ENCODE measurements at regions not wholly inside any gene's neighbourhood (a gene's known extent, or its start where the extent isn't known, plus 50 kb on each side); places are given as distances from the start of the nearest gene placed in this dataset.

GRCh38 chr3:162760789-162761188 is 1264.2 kb downstream of the OTOL1 start:
- in situ Hi-C loops (cut with MboI; ENCODE audit: low pct_unique_long_range_greater_than_20kb in 2 of 9, low sequenced_read_pairs in 9 of 9, unreplicated experiment in 9 of 9): no loop called here
- no peak for ATAC-seq (replicated peaks in 6 of 8)
- Histone ChIP-seq H3K4me3 (no peak overlapping the region), H3K4me1 (replicated peaks in 1 of 2) (no peaks in the 10 kb centered on the region), H3K27ac (no peak overlapping the region)
- WGBS, 10 experiments: 15 to 100% (median 85%) methylated on average over 1 to 2 of the region's 2 CpGs; no CpG with 5 or more reads in 2 of the 10 experiments

DNA sequence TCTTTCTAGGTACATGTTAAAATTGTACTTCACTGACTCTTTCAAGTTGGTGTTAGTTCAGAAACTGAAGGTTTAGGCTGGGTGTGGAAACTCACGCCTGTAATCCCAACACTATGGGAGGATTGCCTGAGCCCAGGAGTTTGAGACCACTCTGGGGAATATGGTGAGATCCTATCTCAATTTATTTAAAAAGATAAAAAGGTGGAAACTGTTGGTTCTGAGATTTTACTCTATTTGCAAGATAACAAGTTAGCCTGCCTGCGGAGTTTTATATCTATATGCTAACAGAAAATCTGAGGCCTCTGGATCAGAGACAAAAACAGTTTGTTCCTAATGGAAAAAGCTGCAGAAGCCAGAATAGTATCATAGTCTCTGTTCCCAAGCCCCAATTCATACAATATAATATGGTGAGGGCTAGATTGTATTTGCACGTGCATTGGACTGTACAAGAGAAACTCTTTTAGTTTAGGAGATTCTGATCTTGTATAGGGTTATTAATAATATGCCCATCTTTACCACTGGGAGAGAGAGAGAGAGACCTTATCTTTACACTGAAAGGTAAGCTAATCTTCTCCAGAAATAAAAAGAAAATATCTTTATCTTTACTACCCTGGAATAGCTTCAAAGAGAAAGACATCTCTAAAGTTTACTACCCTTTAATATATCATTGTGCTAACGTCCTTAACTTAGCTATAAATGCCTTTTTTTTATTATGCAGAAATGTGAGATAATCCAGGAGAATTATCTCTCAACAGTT is 1267.6 kb downstream of the OTOL1 start:
- Histone ChIP-seq H3K4me3 (no peak overlapping the region), H3K4me1 (replicated peaks in 1 of 2) (no peaks in the 10 kb centered on the region), H3K27ac (no peak overlapping the region)
- in situ Hi-C loops (cut with MboI; ENCODE audit: low pct_unique_long_range_greater_than_20kb in 2 of 9, low sequenced_read_pairs in 9 of 9, unreplicated experiment in 9 of 9): no loop called here
- WGBS, 10 experiments: 7 to 100% (median 65%) methylated on average over 1 to 4 of the region's 4 CpGs
- ATAC-seq (replicated peaks in 6 of 8): no peak

DNA sequence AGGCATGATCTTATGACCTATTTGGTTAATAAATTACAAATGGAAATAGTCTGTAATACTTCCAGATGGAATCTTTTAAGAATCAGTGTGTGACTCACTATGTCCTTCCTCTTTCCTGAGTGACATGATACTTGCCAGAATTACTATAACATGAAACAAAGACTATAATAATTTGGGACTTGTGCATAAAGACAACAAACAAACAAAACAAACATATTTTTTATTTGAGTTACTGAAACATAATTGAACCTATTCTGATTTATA is 1268.1 kb downstream of the OTOL1 start:
- no peak overlapping the region for H3K27ac ChIP-seq
- no peak for ATAC-seq (replicated peaks in 6 of 8)
- H3K4me3 ChIP-seq: no peak overlapping the region
- in situ Hi-C loops (cut with MboI; ENCODE audit: low pct_unique_long_range_greater_than_20kb in 2 of 9, low sequenced_read_pairs in 9 of 9, unreplicated experiment in 9 of 9): no loop called here
- no peaks in the 10 kb centered on the region for H3K4me1 ChIP-seq (replicated peaks in 1 of 2)

DNA sequence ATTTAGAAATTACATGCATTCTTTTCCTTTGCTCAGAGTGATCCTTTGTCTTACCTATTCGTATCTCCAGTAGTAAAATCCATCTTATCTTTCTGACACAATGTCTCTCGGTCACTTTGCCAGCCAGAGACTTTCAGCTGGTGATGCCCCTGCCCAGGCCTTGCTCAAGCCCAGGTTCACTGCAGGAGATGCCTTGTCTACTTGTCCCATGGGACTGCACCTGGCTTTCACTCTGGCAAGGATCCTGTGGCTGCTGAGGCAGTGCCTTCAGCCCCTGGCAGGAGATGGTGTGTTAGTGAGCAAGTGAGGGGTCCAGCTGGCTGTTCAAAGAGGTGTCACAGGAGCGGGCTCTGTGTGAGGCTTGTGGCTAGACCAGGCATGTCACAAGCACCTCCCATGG is 1268.9 kb downstream of the OTOL1 start:
- no peak overlapping the region for H3K27ac ChIP-seq
- WGBS, 10 experiments: 50 to 93% (median 80%) methylated on average over 1 to 3 of the region's 3 CpGs; no CpG with 5 or more reads in 4 of the 10 experiments
- H3K4me3 ChIP-seq: no peak overlapping the region
- no peaks in the 10 kb centered on the region for H3K4me1 ChIP-seq (replicated peaks in 1 of 2)
- in situ Hi-C loops (cut with MboI; ENCODE audit: low pct_unique_long_range_greater_than_20kb in 2 of 9, low sequenced_read_pairs in 9 of 9, unreplicated experiment in 9 of 9): no loop called here
- no peak for ATAC-seq (replicated peaks in 6 of 8)

DNA sequence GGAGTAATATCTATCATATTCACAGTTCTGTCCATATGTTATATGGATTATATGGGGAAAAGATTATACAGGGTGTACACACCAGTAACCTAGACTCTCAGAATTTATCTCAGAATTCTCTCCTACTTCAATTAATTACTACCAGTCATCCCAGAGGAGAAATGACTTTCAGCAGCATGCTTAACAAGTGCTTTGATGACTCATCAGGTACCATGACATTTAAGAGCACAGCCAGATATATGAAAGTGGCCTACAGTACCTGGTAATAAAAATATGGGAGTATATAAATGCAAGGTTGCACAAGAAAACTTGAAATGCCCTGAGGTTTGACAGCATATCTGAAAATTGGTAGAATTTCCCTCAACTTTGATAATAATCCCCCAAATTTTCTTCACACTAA is 1273.0 kb downstream of the OTOL1 start:
- in situ Hi-C loops (cut with MboI; ENCODE audit: low pct_unique_long_range_greater_than_20kb in 2 of 9, low sequenced_read_pairs in 9 of 9, unreplicated experiment in 9 of 9): no loop called here
- ATAC-seq (replicated peaks in 6 of 8): peak in 1 of 8 experiments; percentile 30
- H3K4me3 ChIP-seq: no peak overlapping the region
- H3K4me1 ChIP-seq (replicated peaks in 1 of 2): no peaks in the 10 kb centered on the region
- H3K27ac ChIP-seq: no peak overlapping the region

DNA sequence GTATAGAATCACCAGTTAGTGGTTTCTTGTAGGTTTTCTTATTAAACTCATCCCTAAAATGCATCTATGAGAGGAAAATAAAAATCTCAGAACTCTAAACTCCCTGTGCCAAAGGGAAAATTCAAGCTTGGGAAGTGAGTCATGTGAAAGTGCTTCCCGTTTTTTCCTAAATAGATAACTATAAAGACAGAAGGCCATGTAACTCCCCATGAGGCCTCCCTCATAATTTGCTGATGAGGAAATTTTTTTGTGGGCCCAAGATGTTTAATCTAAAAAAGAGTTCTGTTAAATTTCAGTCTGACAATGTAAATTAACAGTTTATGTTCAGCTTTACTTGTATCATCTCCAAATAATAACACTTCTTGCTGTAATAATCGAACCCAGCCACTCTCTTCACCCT is 1273.9 kb downstream of the OTOL1 start:
- Histone ChIP-seq H3K4me1 (replicated peaks in 1 of 2) (no peaks in the 10 kb centered on the region), H3K4me3 (no peak overlapping the region), H3K27ac (no peak overlapping the region)
- ATAC-seq (replicated peaks in 6 of 8): no peak
- in situ Hi-C loops (cut with MboI; ENCODE audit: low pct_unique_long_range_greater_than_20kb in 2 of 9, low sequenced_read_pairs in 9 of 9, unreplicated experiment in 9 of 9): no loop called here
- WGBS, 10 experiments: 0 to 95% (median 64%) methylated on average over 1 to 2 of the region's 2 CpGs; no CpG with 5 or more reads in 1 of the 10 experiments

DNA sequence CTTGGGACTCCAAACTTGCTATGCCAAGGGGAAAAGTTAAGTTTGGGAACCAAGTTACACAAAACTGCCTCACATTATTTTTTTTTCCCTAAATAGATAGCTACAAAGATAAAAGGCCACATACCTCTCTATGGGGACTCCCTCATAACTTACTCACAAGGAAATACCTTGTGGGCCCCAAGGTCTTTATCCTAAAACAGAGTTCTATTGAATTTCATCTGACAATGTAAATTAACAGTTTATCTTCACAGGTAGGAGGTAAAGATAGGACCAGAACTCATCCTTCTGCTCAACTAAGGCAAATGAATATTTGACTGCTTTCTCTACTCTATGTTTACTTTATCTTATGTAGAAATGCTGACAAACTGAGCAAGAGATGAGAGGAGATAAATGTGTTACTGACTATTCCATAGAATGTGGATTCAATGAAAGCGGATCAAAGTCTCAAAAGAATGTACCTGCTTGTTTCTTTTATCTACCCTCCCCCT is 1278.0 kb downstream of the OTOL1 start:
- Histone ChIP-seq H3K4me3 (no peak overlapping the region), H3K27ac (no peak overlapping the region), H3K4me1 (replicated peaks in 1 of 2) (no peaks in the 10 kb centered on the region)
- ATAC-seq (replicated peaks in 6 of 8): no peak
- in situ Hi-C loops (cut with MboI; ENCODE audit: low pct_unique_long_range_greater_than_20kb in 2 of 9, low sequenced_read_pairs in 9 of 9, unreplicated experiment in 9 of 9): loop anchor here in 1 of 9 experiments (25.0 kb wide), 1 partner anchor 138 kb away; no protein-coding TSS in a partner anchor
- 29 to 100% (median 86%) methylated on average over 1 of the region's 1 CpG for WGBS, 10 experiments

- H3K4me3 ChIP-seq: no peak overlapping the region
- in situ Hi-C loops (cut with MboI; ENCODE audit: low pct_unique_long_range_greater_than_20kb in 2 of 9, low sequenced_read_pairs in 9 of 9, unreplicated experiment in 9 of 9): loop anchor here in 1 of 9 experiments (25.0 kb wide), 1 partner anchor 136 kb away; no protein-coding TSS in a partner anchor
- ATAC-seq (replicated peaks in 6 of 8): no peak
- no peaks in the 10 kb centered on the region for H3K4me1 ChIP-seq (replicated peaks in 1 of 2)
- 30 to 100% (median 56%) methylated on average over 3 of the region's 3 CpGs for WGBS, 10 experiments
- no peak overlapping the region for H3K27ac ChIP-seq
Observed at GRCh38 chr3:162776148-162776547, 1279.5 kb downstream of the OTOL1 start.

- ATAC-seq (replicated peaks in 6 of 8): no peak
- H3K4me1 ChIP-seq (replicated peaks in 1 of 2): no peaks in the 10 kb centered on the region
- no peak overlapping the region for H3K27ac ChIP-seq
- in situ Hi-C loops (cut with MboI; ENCODE audit: low pct_unique_long_range_greater_than_20kb in 2 of 9, low sequenced_read_pairs in 9 of 9, unreplicated experiment in 9 of 9): loop anchor here in 1 of 9 experiments (25.0 kb wide), 1 partner anchor 135 kb away; no protein-coding TSS in a partner anchor
- H3K4me3 ChIP-seq: no peak overlapping the region
- 44 to 100% (median 100%) methylated on average over 1 of the region's 1 CpG for WGBS, 10 experiments
Observed at GRCh38 chr3:162777118-162777517, 1280.5 kb downstream of the OTOL1 start.

GRCh38 chr3:162780313-162780712 is 1283.7 kb downstream of the OTOL1 start:
- in situ Hi-C loops (cut with MboI; ENCODE audit: low pct_unique_long_range_greater_than_20kb in 2 of 9, low sequenced_read_pairs in 9 of 9, unreplicated experiment in 9 of 9): loop anchor here in 1 of 9 experiments (25.0 kb wide), 1 partner anchor 132 kb away; no protein-coding TSS in a partner anchor
- Histone ChIP-seq H3K4me3 (no peak overlapping the region), H3K4me1 (replicated peaks in 1 of 2) (no peaks in the 10 kb centered on the region), H3K27ac (no peak overlapping the region)
- no peak for ATAC-seq (replicated peaks in 6 of 8)

DNA sequence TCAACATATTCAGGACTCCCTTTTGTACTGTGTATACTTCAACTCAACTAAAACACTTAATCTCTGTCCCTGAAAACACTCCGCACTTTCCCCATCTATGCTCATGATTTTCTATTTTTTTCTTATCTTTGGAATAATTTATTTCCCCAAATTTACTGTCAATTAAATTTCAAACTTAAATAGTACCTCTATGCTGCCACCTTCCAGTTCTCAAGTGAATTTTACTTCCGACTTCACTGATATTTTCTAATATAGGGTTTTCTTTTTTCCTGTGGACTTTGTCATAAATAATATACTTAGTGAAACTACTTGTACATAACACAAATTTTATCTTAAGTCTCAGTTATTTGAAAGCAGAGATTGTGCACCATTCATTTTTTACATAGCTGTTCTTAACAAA is 1303.3 kb downstream of the OTOL1 start:
- Histone ChIP-seq H3K4me3 (no peak overlapping the region), H3K27ac (no peak overlapping the region), H3K4me1 (replicated peaks in 1 of 2) (peaks cover 0 to 4% of the 10 kb centered on the region in 2 donors)
- 29 to 96% (median 81%) methylated on average over 1 to 2 of the region's 2 CpGs; no CpG with 5 or more reads in 4 of the 10 experiments for WGBS, 10 experiments
- in situ Hi-C loops (cut with MboI; ENCODE audit: low pct_unique_long_range_greater_than_20kb in 2 of 9, low sequenced_read_pairs in 9 of 9, unreplicated experiment in 9 of 9): loop anchor here in 1 of 9 experiments (25.0 kb wide), 1 partner anchor 112 kb away; no protein-coding TSS in a partner anchor
- no peak for ATAC-seq (replicated peaks in 6 of 8)

- no peak overlapping the region for H3K4me3 ChIP-seq
- peaks cover 0 to 2% of the 10 kb centered on the region in 2 donors for H3K4me1 ChIP-seq (replicated peaks in 1 of 2)
- peak in 4 of 8 experiments; percentile 28 to 91 (median 80) for ATAC-seq (replicated peaks in 6 of 8)
- WGBS, 10 experiments: 8 to 86% (median 58%) methylated on average over 1 to 4 of the region's 4 CpGs; no CpG with 5 or more reads in 3 of the 10 experiments
- in situ Hi-C loops (cut with MboI; ENCODE audit: low pct_unique_long_range_greater_than_20kb in 2 of 9, low sequenced_read_pairs in 9 of 9, unreplicated experiment in 9 of 9): no loop called here
- no peak overlapping the region for H3K27ac ChIP-seq
Observed at GRCh38 chr3:162802228-162802965, 1305.8 kb downstream of the OTOL1 start.

DNA sequence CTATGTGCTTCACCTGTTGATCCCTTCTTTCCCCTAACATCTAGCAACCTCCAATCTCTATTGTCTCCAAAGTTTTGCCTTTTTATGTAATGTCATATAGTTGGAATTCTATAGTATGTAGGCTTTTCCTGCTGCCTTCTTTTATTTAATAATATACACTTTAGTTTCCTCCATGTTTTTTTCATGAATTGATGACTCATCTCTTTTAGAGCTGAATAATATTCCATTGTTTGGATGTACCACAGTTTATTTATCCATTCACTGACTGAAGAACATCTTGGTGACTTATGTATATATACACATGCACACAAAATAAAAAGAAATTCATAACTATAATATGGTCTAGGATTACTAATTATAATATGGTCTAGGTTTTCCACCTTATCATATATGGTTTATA is 1314.2 kb downstream of the OTOL1 start:
- Histone ChIP-seq H3K4me3 (no peak overlapping the region), H3K4me1 (replicated peaks in 1 of 2) (no peaks in the 10 kb centered on the region), H3K27ac (no peak overlapping the region)
- in situ Hi-C loops (cut with MboI; ENCODE audit: low pct_unique_long_range_greater_than_20kb in 2 of 9, low sequenced_read_pairs in 9 of 9, unreplicated experiment in 9 of 9): no loop called here
- ATAC-seq (replicated peaks in 6 of 8): no peak
